KBM-7 (cell line): ENCODE measurements at regions not wholly inside any gene's neighbourhood (a gene's known extent, or its start where the extent isn't known, plus 50 kb on each side); places are given as distances from the start of the nearest gene placed in this dataset.
"Not testable (repeated sequence)": the region's sequence is repeated elsewhere in the genome, so short reads cannot be mapped to it uniquely, and the experiment has no call there.

Experiments used
- DNase-seq: peaks from one replicate; pipeline ENCODE4 v3.0.0-alpha.2; 2015
- in situ Hi-C: fragments of 300-500 bp; cut with MboI; formaldehyde crosslinking; loops from 2 replicates; pipeline ENCODE4 v1.14.3; 2020; ENCODE audit warnings: low sequenced_read_pairs, low pct_unique_long_range_greater_than_20kb, mixed read lengths

DNA sequence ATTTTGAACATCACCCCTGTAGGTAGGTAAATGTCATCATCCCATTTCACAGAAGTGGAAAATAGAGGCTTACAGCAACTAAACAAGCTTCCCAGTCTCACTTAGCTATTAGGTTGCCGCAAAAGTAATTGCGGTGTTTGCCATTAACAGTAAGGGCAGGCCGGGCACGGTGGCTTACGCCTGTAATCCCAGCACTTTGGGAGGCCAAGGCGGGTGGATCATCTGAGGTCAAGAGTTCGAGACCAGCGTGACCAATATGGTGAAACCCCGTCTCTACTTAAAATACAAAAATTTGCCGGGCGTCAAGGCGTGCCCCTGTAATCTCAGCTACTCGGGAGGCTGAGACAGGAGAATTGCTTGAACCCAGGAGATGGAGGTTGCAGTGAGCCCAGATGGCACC lies 179.7 kb downstream of the IRF8 start:
- in situ Hi-C loops, result loop anchor here (10.0 kb wide), 1 partner anchor 436 kb away; the partner anchor contains the start of gene FOXF1
- DNase-seq, result not testable (repeated sequence)

DNA sequence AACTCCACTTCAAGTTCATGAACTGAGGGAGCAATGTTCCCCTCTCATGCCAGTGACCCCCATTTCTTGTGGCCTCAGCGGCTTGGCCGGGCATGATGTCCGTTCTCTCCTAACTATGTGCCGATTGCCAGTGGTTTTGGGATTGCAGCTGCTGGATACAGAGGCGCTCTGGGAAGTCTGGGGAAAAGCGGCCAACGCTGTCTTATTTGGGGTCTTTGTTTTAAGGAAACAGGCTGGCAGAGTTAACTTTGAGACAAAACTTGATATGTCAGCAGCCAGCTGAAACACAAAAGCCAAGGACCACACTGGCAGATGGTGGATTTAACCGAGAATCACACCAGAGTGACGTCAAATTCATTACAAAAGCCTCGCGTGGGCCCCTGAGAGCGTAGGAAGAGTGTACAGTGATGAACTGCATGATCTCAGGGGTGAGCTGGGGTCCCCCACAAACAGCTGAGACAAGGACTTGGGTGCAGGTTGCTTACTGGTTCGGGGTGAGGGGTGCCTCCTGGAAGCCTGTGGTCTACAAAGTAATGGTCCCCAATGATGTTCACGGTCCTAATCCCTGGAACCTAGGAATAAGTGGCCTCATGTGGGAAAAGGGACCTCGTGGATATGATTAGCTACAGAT lies 180.4 kb downstream of the IRF8 start:
- in situ Hi-C loops, result loop anchor here (10.0 kb wide), 1 partner anchor 435 kb away; the partner anchor contains the start of gene FOXF1
- no peak for DNase-seq

DNA sequence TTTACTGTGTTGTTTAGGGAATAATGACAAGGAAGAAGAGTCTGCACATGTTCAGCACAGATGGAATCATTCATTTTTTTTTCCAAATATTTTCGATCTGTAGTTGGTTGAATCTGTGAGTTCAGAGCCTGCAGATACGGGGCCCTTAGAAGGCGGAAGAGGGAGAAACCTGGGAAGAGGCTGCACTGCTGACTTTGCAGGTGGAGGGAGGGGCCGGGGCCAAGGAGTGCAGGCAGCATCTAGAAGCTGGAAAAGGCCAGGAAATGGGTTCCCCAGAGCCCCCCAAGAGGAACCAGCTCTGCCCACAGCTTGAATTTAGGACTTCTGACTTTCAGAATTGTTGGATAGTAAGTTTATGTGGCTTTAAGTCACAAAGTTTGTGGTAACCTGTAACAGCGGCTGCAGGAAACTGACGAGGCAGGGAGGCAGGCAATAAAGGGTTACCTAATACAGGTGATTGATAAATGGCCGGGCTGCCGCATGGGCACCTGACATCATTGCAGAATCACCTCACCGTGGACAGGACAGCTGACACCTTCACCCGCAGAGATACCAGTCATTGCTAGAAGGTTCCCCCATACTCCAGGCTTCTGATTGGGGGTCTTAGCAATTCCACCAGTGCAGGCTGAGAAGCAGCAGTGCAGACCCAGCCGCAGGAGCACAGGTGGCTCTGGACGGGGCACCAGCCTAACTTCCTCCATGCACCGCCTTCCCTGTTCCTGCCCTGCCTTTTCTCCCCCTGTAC lies 181.3 kb downstream of the IRF8 start:
- DNase-seq, result no peak
- in situ Hi-C loops, result no loop called here

DNA sequence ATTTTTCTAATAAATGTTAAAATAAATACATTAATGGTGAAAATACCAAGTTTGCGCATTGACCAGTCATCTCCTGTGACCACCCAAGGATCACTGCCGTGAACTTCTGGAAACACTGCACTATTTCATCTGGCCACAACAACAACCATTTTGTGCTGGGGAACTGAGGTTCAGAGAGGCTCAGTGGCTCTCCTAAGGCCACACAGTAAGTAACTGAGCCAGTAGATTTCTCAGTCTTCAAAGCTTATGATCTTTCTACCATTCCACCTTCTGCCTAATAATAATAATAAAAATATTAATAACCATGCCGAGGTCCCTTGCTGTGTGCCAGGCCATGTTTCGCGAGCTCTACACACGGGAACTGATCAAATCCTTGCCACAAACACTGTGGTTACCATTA lies 182.0 kb downstream of the IRF8 start:
- in situ Hi-C loops, result no loop called here
- no peak for DNase-seq

DNA sequence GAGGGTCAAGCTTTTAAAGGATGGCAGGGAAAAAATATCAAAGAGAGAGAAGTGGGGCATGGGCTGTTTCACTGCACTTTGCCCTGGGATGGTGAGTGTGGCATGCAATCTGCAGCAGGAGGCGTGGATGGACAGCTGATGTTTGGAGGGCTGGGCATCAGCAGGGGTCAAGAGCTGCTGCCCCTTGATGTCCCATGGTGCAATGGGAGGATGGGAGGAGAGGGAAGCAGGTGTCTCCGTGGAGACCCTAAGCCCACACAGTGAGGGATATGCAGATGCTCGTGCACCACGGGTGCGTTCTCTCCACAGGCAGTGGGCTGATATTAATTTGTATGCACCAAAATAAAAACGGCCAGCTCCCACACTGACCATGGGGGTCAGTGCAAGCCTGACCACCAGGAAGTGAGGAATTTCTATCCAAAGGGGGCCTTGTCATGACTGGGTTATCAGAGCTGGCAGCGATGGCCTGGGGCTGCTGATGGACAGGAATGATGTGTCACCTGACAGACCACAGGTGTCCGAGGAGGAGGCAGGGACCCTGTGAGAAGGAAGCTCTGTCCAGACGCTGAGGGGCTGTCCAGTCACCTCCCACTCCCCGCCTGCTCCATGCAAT lies 183.6 kb downstream of the IRF8 start:
- in situ Hi-C loops, result no loop called here
- DNase-seq, result no peak

DNA sequence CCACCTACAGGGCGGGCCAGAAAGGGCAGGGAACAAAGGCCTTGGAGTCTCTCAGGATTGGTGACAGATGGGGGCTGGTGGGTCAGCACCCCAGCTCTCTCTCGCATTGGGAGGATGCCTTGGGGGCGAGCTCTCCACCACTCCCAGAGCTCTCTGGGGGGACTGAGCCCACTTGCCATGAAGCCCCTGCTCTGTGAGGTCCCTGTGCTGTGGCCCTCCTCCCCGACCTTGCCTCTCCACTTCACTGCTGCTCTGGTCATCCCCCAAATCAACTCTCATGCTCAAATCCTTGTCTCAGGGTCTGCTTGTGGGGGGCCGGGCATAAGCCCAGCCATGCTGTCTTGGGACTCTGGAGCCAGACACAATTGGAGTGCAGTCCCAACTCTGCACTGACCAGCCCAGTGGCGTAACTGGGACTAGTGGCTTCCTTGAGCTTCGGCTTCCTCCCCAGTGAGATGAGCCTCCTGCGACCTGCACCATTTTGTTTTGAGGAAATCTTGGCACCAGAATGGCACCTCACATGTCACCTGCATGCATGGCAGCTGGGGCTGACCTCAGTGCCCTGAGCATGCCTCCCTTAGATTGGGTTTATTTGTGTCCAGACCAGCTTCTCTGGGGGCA lies 184.5 kb downstream of the IRF8 start:
- in situ Hi-C loops, result no loop called here
- DNase-seq, result no peak

DNA sequence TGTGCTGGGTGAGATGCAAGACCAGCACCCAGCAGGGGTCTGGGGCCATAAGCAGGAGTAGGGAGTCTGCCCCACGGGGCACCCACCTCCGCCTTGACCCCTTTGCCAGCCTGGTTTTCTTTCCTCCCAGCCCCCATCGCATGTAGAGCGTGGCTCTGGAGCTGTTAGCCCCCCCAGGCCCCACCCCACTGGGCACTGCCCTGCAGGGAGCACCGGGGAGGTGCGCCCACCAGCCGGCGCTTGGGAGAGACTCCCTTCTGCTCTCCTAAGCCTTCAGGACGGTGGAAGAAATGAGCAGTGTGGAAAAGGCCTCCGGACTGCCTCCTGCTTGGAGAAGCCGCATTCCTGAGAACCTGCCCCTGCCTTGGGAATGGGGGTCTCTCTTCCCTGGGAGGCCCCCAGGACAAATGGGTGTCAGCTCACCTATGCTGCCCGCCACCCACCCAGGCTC lies 186.2 kb downstream of the IRF8 start:
- no peak for DNase-seq
- in situ Hi-C loops, result no loop called here

DNA sequence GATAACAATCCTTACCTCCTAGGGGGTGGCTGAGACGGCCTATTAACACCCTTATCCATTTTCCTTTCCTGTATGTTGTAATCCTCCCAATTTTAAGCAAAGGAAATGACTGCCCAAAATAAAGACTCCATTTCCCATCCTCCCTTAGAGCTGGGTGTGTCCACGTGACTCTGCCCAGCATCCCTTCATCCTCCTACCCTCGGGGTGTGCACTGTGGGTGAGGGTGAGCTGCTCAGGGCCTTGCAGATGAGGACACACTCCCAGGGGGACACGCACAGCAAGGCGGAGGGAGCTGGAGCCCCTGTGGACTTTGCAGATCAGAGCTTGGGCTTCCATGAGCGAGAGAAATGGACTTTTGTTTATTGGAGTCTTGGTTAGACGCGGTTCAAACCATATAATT lies 186.8 kb downstream of the IRF8 start:
- no peak for DNase-seq
- in situ Hi-C loops, result no loop called here

DNA sequence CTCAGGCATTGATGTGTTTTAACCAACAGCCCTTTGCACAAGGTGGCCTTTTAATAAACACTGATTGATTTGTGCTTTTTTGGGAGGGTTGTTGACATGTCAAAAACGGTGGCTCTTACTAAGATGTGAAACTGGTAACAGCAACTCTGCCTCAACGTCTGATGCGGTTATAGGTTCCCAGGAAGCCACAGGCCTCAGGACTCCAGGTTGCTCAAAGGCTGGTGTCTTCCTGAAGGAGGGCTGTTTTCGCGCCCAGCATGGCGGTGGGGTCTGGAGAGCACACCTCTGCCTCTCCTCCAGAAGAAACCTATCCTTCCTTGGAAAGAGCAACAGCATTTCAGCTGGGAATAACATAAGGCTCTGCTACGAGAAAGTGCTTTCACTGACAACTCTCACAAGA lies 187.5 kb downstream of the IRF8 start:
- in situ Hi-C loops, result no loop called here
- no peak for DNase-seq

DNA sequence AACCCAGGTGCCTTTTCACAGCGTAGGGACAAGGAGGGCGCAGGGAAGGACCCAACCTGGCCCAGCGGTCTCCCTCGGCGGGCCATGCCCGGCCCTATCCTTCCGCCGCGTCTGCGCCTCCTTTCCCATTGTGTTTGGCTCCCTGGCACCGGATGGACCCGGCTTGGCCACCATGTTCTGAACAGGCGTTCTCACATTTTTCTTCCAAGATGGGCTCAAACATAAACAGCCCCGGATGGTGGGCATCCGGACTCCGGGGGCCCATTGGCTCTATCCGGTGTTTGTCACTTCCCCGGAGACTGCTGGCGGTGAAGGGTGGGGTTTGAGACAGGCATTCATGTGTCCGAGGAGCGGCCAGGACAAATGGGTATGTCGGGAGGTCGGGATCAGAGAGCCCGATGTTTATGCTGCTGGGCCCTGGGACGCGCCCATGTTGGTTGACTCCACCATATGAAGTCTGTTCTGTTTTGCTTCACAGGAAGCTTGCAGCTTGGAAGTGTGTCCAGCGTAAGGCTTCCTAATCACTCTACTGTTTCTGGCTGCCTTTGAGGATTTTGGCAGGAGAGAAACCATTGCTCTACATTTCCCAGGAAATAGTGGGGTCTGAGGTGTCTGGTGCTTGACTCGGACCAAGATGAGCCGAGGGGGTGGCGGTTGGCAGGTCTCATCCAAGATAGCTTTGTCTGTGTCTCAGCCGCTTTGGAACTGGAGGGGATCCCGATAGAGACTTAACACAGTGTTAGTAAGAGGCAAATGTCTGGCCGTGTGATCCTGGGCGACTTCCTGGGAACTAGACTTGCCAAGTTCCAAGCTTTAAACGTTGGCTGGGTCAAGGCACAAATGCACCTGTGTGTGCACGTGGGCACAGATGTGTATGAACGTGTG lies 188.3 kb downstream of the IRF8 start:
- no peak for DNase-seq
- in situ Hi-C loops, result no loop called here

DNA sequence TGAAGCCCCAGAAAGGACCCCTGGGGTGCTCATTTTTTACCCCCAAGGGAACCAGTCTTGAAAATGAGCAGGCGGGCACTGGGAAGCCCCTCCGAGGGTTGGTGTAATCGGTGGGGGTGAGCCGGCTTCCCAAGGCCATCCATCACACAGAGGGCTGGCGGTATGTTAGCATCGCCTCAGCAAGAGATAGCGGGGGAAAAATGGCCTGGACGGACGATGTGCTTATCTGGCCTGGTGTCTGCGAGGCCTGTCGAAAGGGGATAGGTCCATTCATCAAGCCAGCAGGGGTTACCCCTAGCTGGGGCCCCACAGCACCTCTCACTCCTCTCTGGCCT lies 188.9 kb downstream of the IRF8 start:
- in situ Hi-C loops, result no loop called here
- DNase-seq, result no peak

DNA sequence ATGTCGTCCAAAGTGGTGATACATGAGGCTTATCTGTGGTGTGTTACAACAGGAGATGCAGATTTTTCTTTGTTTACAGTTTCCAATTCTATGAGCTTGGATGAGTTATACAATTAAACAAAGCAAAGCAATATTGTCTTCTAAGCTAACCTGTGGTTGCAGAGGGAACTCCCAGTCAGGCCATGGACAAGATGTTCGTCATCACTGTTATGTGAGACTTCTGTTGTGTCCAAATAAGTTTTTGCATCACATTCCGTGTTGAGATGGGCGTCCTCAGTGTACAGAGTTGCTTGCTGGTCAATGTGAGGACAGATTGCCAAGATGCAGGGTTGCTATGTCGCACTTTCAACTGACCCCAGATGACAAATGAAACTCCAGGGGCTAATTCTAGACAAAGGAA lies 189.3 kb downstream of the IRF8 start:
- in situ Hi-C loops, result no loop called here

DNA sequence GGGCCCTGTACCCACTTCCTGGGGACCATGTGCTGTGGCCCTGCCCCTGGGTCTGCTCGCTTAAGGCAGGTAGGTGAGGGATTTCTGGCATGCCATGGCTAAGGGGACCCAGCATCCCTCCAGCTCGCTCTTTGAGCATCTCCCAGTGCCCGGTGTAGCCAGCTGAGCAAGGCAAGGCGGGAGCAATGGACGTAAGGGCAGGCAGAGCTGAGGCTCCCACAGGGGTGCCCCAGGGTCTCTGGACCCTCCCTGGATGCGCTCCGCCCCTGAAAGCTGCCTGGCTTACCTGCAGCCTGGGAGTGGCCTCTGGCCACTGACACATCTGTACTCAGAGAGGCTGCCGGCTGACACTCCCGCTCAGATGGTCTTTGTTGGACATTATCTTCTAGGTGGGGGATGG lies 189.9 kb downstream of the IRF8 start:
- in situ Hi-C loops, result no loop called here
- DNase-seq, result no peak

More for the DNA sequence above, 189.3 kb downstream of the IRF8 start:
- DNase-seq, result no peak

DNA sequence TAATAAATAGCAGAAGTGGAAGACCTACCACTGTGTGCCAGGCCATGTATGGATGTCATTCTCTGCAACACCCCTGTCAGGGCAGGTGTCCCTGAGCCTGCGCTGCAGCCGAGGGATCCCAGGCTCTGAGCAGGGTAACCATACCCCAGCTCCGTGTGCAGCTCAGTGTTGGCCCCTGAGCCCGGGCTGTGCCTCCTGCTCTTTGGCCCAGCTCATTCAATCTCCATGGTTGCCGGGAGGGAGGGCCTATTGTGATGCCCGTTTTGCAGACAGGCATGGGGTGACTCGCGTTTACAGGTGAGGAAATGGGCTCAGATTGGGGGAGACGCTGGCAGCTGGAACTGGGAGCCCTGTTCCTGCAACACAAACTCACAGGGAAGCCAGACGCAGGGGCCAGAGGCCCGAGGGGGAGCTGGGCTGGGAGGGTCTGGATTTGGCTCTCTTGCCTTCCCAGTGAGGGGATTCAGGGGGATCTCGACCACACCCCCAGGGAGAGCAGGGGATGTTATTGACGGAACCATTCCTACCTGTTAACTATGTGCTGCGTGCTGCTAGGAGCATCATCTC lies 190.5 kb downstream of the IRF8 start:
- DNase-seq, result no peak
- in situ Hi-C loops, result no loop called here

DNA sequence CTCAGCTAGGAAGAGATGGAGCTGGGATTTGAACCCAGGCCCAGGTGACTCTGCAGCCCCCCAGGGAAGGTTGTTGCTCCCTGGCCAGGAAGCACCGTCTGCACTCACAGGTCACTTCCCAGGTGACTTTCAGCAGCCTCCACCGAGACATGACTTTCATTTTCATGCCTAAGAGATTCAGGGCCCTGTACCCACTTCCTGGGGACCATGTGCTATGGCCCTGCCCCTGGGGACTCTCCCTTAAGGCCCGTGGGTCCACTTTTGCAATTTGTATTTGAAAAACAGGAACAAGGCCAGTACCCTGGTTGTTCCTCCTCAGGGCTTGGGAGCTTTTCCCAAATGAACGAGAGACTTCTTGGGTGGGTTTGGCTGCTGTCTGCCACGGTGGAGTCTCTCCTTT lies 191.0 kb downstream of the IRF8 start:
- in situ Hi-C loops, result no loop called here
- no peak for DNase-seq

DNA sequence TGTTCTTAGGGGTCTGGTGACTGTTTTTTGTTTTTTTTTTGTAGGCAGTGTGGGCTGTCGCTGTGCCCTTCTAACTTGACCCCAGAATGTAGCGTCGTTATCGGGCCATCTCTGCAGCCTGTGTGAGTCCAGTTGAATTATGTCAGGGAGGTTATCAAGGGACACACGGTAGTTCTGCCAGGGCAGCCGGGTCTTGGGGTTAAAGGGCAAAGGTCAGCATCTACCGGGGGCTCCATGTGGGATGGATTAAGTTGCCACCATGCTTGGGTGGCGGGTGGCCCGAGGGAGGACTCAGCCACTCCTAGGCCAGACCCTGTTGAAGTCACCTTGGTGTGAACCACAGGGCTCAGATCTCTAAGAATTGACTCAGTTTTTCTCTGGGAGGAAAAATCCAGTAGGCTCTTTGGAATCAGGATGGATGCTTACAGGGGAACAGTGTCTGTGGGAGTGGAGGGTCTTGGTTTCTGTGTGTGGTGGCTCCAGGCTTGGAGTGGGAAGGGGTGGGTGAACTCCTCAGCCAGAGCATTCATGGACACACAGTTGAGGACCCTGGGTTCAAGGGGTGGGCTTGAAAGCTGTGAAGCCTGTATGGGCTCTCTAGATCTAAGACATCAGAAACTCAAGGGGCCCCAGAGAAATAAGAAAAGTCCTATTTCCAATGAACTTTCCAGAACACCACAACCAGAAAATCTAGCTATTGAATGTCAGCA lies 191.7 kb downstream of the IRF8 start:
- no peak for DNase-seq
- in situ Hi-C loops, result no loop called here

DNA sequence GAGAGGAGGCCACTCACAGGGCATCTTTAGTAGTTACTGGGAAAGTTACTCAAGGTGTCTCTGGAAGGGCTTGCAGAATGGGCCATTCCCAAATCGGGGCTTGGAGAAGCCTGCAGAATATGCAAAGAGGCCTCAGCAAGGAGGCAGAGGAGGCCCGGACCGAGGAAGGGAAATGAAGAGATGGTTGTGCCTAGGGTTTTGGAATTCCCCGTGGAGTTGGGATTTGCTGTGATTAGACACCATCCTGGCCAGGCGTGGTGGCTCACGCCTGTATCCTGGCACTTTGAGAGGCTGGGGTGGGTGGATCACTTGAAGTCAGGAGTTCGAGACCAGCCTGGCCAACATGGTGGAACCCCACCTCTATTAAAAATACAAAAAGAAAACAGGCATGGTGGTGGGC lies 193.0 kb downstream of the IRF8 start:
- no peak for DNase-seq
- in situ Hi-C loops, result no loop called here
